OCI-LY1 (cell line): ENCODE measurements at regions not wholly inside any gene's neighbourhood (a gene's known extent, or its start where the extent isn't known, plus 50 kb on each side); places are given as distances from the start of the nearest gene placed in this dataset.
"Not testable (repeated sequence)": the region's sequence is repeated elsewhere in the genome, so short reads cannot be mapped to it uniquely, and the experiment has no call there.

ENCODE experiments used
- H2AFZ ChIP-seq: fragments of 200-600 bp; sonication (generic), shearing (Covaris generic); 2 replicates; pipeline ENCODE4 v1.6.0; 2014; ENCODE audit warnings: antibody characterized with exemption, mild to moderate bottlenecking, low read length
- H3F3A ChIP-seq: fragments of 200-600 bp; sonication (generic), shearing (Covaris generic); 2 replicates; pipeline ENCODE4 v1.6.0; 2014; ENCODE audit warnings: mild to moderate bottlenecking, antibody characterized with exemption, low read length, moderate library complexity; ENCODE audit not compliant: insufficient read depth
- H3K27ac ChIP-seq: fragments of 200-600 bp; sonication (generic); 2 replicates; pipeline ENCODE4 v1.5.1; 2014; ENCODE audit warnings: low read length, mixed run types, mild to moderate bottlenecking, low read depth; ENCODE audit not compliant: poor library complexity, severe bottlenecking
- H3K27me3 ChIP-seq: fragments of 200-600 bp; sonication (generic); 2 replicates; pipeline ENCODE4 v1.6.0; 2014; ENCODE audit warnings: antibody characterized with exemption, mild to moderate bottlenecking, low read length, moderate library complexity; ENCODE audit not compliant: insufficient read depth
- H3K36me3 ChIP-seq: fragments of 200-600 bp; sonication (generic); 2 replicates; pipeline ENCODE4 v1.6.1; 2014; ENCODE audit warnings: mild to moderate bottlenecking, antibody characterized with exemption, low read length, moderate library complexity, mixed read lengths; ENCODE audit not compliant: insufficient read depth
- H3K4me1 ChIP-seq: fragments of 200-600 bp; sonication (generic); 2 replicates; pipeline ENCODE4 v1.5.1; 2014; ENCODE audit warnings: mild to moderate bottlenecking, low read length, moderate library complexity; ENCODE audit not compliant: insufficient read depth, severe bottlenecking
- H3K4me2 ChIP-seq: fragments of 200-600 bp; sonication (generic), shearing (Covaris generic); 2 replicates; pipeline ENCODE4 v1.6.1; 2014; ENCODE audit warnings: low read length
- H3K4me3 ChIP-seq: fragments of 200-600 bp; sonication (generic); 2 replicates; pipeline ENCODE4 v1.5.1; 2014; ENCODE audit warnings: low read length, low read depth, mild to moderate bottlenecking, mixed read lengths; ENCODE audit not compliant: poor library complexity, severe bottlenecking
- H3K79me2 ChIP-seq: fragments of 200-600 bp; shearing (Covaris generic); 2 replicates; pipeline ENCODE4 v1.6.1; 2016; ENCODE audit warnings: mixed run types, low read length, mixed read lengths; ENCODE audit not compliant: insufficient read depth
- H3K9ac ChIP-seq: fragments of 200-600 bp; sonication (generic), shearing (Covaris generic); 2 replicates; pipeline ENCODE4 v1.6.1; 2014; ENCODE audit warnings: mild to moderate bottlenecking, low read length, mixed read lengths
- H3K9me2 ChIP-seq: fragments of 200-600 bp; sonication (generic), shearing (Covaris generic); 2 replicates; pipeline ENCODE4 v1.6.1; 2014; ENCODE audit warnings: low read depth, mild to moderate bottlenecking, low read length, mixed read lengths
- H3K9me3 ChIP-seq: fragments of 200-600 bp; shearing (Covaris generic); 2 replicates; pipeline ENCODE4 v1.6.1; 2014; ENCODE audit warnings: low read length, mixed read lengths
- H4K20me1 ChIP-seq: fragments of 200-600 bp; sonication (generic), shearing (Covaris generic); 2 replicates; pipeline ENCODE4 v1.6.0; 2016; ENCODE audit warnings: mild to moderate bottlenecking, low read length; ENCODE audit not compliant: insufficient read depth
- EZH2 ChIP-seq: fragments of 200-600 bp; sonication (generic), shearing (Covaris generic); IDR thresholded peaks from 2 replicates; pipeline ENCODE4 v1.8.0; 2017; ENCODE audit warnings: borderline replicate concordance, mixed run types, mild to moderate bottlenecking, antibody characterized with exemption, low read length, moderate library complexity, mixed read lengths
- TF ChIP-seq, protein P1 (sequence below): fragments of 200-600 bp; sonication (generic), shearing (Covaris generic); IDR thresholded peaks from 2 replicates; pipeline ENCODE4 v1.5.1; 2017; ENCODE audit warnings: mild to moderate bottlenecking, antibody characterized with exemption, low read length, moderate library complexity, mixed read lengths

DNA sequence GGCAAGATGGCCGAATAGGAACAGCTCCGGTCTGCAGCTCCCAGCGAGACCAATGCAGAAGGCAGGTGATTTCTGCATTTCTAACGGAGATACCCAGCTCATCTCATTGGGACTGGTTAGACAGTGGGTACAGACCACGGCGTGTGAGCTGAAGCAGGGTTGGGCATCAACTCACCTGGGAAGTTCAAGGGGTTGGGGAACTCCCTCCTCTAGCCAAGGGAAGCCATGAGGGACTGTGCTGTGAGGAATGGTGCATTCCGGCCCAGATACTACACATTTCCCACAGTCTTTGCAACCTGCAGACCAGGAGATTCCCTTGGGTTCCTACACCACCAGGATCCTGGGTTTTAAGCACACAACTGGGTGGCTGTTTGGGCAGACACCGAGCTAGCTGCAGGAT, 148.0 kb upstream of the PDE4D start:
- H3K27me3 ChIP-seq, H4K20me1 ChIP-seq, H3K9me2 ChIP-seq, H3K9me3 ChIP-seq, H2AFZ ChIP-seq, H3K79me2 ChIP-seq, H3F3A ChIP-seq, H3K4me2 ChIP-seq, H3K9ac ChIP-seq, H3K36me3 ChIP-seq, H3K27ac ChIP-seq, H3K4me1 ChIP-seq, H3K4me3 ChIP-seq: not testable (repeated sequence)

DNA sequence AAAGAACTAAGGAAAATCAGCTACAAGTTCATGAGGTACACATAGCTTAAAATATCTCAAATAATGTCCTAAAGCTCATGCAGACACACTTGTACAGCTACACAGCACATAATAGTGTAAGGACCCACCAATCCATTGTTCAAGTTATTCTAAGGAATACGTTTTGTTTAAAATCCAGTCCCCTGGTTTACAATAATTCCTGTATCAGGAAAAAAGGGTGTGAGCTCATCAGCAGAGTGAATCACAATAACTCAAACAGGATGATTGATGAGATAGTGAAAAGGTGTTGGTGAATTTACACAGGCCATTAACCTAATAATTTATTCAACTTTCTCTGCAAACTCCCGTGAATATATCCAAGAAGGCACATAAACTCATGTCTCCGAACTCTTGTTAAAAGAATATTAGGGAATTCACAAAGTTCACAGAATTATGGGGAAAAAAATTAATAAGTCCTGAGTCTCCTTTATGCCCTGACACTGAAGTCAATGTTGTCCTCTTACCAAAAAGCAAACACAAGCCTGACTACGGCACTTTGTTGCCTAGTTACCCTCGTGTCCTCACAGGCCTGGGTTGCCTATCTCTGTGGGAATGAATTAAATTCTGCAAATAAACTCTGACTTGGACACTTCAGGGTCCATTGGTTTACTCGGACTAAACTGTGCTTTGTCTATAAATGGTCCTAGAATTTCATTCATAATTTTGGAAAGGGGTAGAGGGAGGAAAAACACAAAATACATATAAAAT, 142.8 kb upstream of the PDE4D start:
- Histone ChIP-seq H3K27me3 (no peaks in the 10 kb centered on the region), H3K9me3 (no peaks in the 10 kb centered on the region), H3K9me2 (no peaks in the 10 kb centered on the region), H4K20me1 (no peaks in the 10 kb centered on the region), H3K4me1 (no peaks in the 10 kb centered on the region), H3K4me3 (no peak overlapping the region), H3K79me2 (no peaks in the 10 kb centered on the region), H3K4me2 (no peak overlapping the region), H3K9ac (no peak overlapping the region), H3F3A (no peaks in the 10 kb centered on the region), H3K27ac (no peak overlapping the region), H2AFZ (no peak overlapping the region), H3K36me3 (no peaks in the 10 kb centered on the region)
- TF ChIP-seq, protein P1, sequence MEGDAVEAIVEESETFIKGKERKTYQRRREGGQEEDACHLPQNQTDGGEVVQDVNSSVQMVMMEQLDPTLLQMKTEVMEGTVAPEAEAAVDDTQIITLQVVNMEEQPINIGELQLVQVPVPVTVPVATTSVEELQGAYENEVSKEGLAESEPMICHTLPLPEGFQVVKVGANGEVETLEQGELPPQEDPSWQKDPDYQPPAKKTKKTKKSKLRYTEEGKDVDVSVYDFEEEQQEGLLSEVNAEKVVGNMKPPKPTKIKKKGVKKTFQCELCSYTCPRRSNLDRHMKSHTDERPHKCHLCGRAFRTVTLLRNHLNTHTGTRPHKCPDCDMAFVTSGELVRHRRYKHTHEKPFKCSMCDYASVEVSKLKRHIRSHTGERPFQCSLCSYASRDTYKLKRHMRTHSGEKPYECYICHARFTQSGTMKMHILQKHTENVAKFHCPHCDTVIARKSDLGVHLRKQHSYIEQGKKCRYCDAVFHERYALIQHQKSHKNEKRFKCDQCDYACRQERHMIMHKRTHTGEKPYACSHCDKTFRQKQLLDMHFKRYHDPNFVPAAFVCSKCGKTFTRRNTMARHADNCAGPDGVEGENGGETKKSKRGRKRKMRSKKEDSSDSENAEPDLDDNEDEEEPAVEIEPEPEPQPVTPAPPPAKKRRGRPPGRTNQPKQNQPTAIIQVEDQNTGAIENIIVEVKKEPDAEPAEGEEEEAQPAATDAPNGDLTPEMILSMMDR: no peak
- no peak for TF ChIP-seq EZH2

DNA sequence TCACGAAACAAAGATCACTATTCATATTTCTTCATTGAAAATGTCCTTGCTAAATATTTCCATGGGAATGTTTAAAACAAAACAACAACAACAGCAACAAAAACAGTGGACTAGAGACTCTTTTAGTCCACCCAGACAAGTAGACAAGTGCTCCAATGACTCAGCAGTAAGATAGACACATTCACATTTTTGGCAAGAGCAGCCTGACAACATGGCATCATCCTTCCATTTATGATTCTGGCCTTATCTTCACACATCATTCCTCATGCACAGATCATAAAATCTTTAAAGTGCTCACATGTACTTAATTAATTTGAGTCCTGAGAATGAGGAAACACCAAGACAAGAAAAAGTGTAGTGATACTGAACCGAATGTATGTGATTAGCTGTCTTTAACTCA, 132.6 kb upstream of the PDE4D start:
- H3K36me3 ChIP-seq: no peaks in the 10 kb centered on the region
- H3K4me2 ChIP-seq: no peak overlapping the region
- H3F3A ChIP-seq: no peaks in the 10 kb centered on the region
- H3K4me1 ChIP-seq: no peaks in the 10 kb centered on the region
- H3K79me2 ChIP-seq: no peaks in the 10 kb centered on the region
- TF ChIP-seq, protein P1: no peak
- no peak overlapping the region for H3K27ac ChIP-seq
- no peaks in the 10 kb centered on the region for H4K20me1 ChIP-seq
- no peak overlapping the region for H2AFZ ChIP-seq
- H3K9me2 ChIP-seq: no peaks in the 10 kb centered on the region
- no peaks in the 10 kb centered on the region for H3K27me3 ChIP-seq
- no peaks in the 10 kb centered on the region for H3K9me3 ChIP-seq
- no peak overlapping the region for H3K4me3 ChIP-seq
- no peak overlapping the region for H3K9ac ChIP-seq

DNA sequence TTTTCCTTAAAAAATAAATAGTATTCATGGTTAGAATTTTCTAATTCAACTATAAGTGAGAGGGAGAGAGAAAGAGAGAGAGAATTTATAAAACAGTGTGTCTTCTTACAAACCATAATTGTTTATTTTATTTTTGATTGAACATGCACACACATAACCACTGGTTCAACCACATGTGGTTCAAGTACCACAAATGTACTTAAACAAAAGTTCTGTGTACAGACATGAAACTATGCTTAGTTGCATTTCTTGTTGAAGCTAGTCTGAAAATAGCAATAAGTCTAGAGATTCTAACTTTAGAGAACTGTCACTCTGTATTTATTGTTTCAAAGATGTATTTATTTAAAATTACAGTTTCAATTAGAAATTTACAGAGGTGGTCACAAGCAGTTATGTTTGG, 130.6 kb upstream of the PDE4D start:
- H3K9ac ChIP-seq: no peak overlapping the region

More for the DNA sequence above, 130.6 kb upstream of the PDE4D start:
- H3K9me3 ChIP-seq: no peaks in the 10 kb centered on the region
- H3K36me3 ChIP-seq: no peaks in the 10 kb centered on the region
- H3K27me3 ChIP-seq: no peaks in the 10 kb centered on the region
- H3K4me3 ChIP-seq: no peak overlapping the region
- TF ChIP-seq, protein P1: no peak
- no peak for TF ChIP-seq EZH2
- no peaks in the 10 kb centered on the region for H3K4me1 ChIP-seq
- no peaks in the 10 kb centered on the region for H3K79me2 ChIP-seq
- no peak overlapping the region for H2AFZ ChIP-seq
- no peaks in the 10 kb centered on the region for H3F3A ChIP-seq
- no peak overlapping the region for H3K4me2 ChIP-seq
- H3K27ac ChIP-seq: no peak overlapping the region
- no peaks in the 10 kb centered on the region for H4K20me1 ChIP-seq
- no peaks in the 10 kb centered on the region for H3K9me2 ChIP-seq
